ENCODE measurements at regions not wholly inside any gene's neighbourhood (a gene's known extent, or its start where the extent isn't known, plus 50 kb on each side); places are given as distances from the start of the nearest gene placed in this dataset.

GRCh38 chr5:8500426-8500825 lies 631.5 kb downstream of the MTRR start:
- no peak for TF ChIP-seq CTCF (IDR thresholded peaks at IDR 0.05)
- Mint-ChIP-seq H3K9me3 (peaks cover 17% of the 10 kb centered on the region), H3K27me3 (no peaks in the 10 kb centered on the region), H3K4me3 (no peak overlapping the region), H3K27ac (no peak overlapping the region), H3K4me1 (ENCODE audit: low read depth) (no peaks in the 10 kb centered on the region), H3K36me3 (ENCODE audit: low read depth) (no peaks in the 10 kb centered on the region)
- H3K27ac ChIP-seq (ENCODE audit: low read depth in 1 of 2, low read length in 2 of 2), result no peak overlapping the region
- H3K27me3 ChIP-seq (ENCODE audit: control insufficient read depth in 1 of 2, insufficient read depth in 2 of 2, low read length in 2 of 2), result no peaks in the 10 kb centered on the region
- H3K9me3 ChIP-seq (ENCODE audit: control insufficient read depth in 1 of 2, insufficient read depth in 1 of 2, low read length in 2 of 2), result peaks cover 0 to 13% of the 10 kb centered on the region in 2 experiments
- no peaks in the 10 kb centered on the region for H3K4me1 ChIP-seq (ENCODE audit: insufficient read depth, low read length)
- ChIA-PET POLR2A (no interaction called here), CTCF (no interaction called here)
- H3K36me3 ChIP-seq (ENCODE audit: insufficient read depth, low read length), result no peaks in the 10 kb centered on the region
- H3K4me3 ChIP-seq (ENCODE audit: low read length), result no peak overlapping the region
- no peak for DNase-seq
- no peak for ATAC-seq (ENCODE audit: poor library complexity)
- intact Hi-C loops (cut with DNase I, micrococcal nuclease), result no loop called here

- ATAC-seq (ENCODE audit: poor library complexity) (no peak), DNase-seq (no peak)
- Mint-ChIP-seq H3K4me1 (ENCODE audit: low read depth) (no peaks in the 10 kb centered on the region), H3K27me3 (no peaks in the 10 kb centered on the region), H3K4me3 (no peak overlapping the region), H3K27ac (no peak overlapping the region), H3K9me3 (peaks cover 2% of the 10 kb centered on the region), H3K36me3 (ENCODE audit: low read depth) (no peaks in the 10 kb centered on the region)
- intact Hi-C loops (cut with DNase I, micrococcal nuclease), result no loop called here
- H3K27ac ChIP-seq (ENCODE audit: low read depth in 1 of 2, low read length in 2 of 2), result no peak overlapping the region
- POLR2A ChIA-PET, result no interaction called here
- no peaks in the 10 kb centered on the region for H3K36me3 ChIP-seq (ENCODE audit: insufficient read depth, low read length)
- no peaks in the 10 kb centered on the region for H3K27me3 ChIP-seq (ENCODE audit: control insufficient read depth in 1 of 2, insufficient read depth in 2 of 2, low read length in 2 of 2)
- H3K9me3 ChIP-seq (ENCODE audit: control insufficient read depth in 1 of 2, insufficient read depth in 1 of 2, low read length in 2 of 2), result peaks cover 0 to 9% of the 10 kb centered on the region in 2 experiments
- H3K4me3 ChIP-seq (ENCODE audit: low read length), result no peak overlapping the region
- no peak for TF ChIP-seq CTCF (IDR thresholded peaks at IDR 0.05)
- CTCF ChIA-PET, result no interaction called here
- no peaks in the 10 kb centered on the region for H3K4me1 ChIP-seq (ENCODE audit: insufficient read depth, low read length)
Measured at GRCh38 chr5:8505196-8505595, 636.2 kb downstream of the MTRR start.

GRCh38 chr5:8508231-8508630 lies 639.3 kb downstream of the MTRR start:
- TF ChIP-seq CTCF (IDR thresholded peaks at IDR 0.05), result no peak
- Mint-ChIP-seq H3K27ac (no peak overlapping the region), H3K4me1 (ENCODE audit: low read depth) (no peaks in the 10 kb centered on the region), H3K4me3 (no peak overlapping the region), H3K27me3 (no peaks in the 10 kb centered on the region), H3K36me3 (ENCODE audit: low read depth) (no peaks in the 10 kb centered on the region), H3K9me3 (peaks cover 2% of the 10 kb centered on the region)
- no peak for ATAC-seq (ENCODE audit: poor library complexity)
- CTCF ChIA-PET, result no interaction called here
- intact Hi-C loops (cut with DNase I, micrococcal nuclease), result no loop called here
- Histone ChIP-seq H3K4me1 (ENCODE audit: insufficient read depth, low read length) (no peaks in the 10 kb centered on the region), H3K36me3 (ENCODE audit: insufficient read depth, low read length) (no peaks in the 10 kb centered on the region), H3K4me3 (ENCODE audit: low read length) (no peak overlapping the region), H3K27me3 (ENCODE audit: control insufficient read depth in 1 of 2, insufficient read depth in 2 of 2, low read length in 2 of 2) (no peaks in the 10 kb centered on the region), H3K27ac (ENCODE audit: low read depth in 1 of 2, low read length in 2 of 2) (no peak overlapping the region), H3K9me3 (ENCODE audit: control insufficient read depth in 1 of 2, insufficient read depth in 1 of 2, low read length in 2 of 2) (peaks cover 0 to 3% of the 10 kb centered on the region in 2 experiments)
- POLR2A ChIA-PET, result no interaction called here
- no peak for DNase-seq
